MM.1S (cell line): ENCODE measurements at regions not wholly inside any gene's neighbourhood (a gene's known extent, or its start where the extent isn't known, plus 50 kb on each side); places are given as distances from the start of the nearest gene placed in this dataset.

Experiments
- DNase-seq: peaks from one replicate; pipeline ENCODE4 v3.0.0-alpha.2; 2015
- H2AFZ ChIP-seq: fragments of 300-600 bp; sonication (generic); 2 replicates; pipeline ENCODE4 v1.6.0; 2016; ENCODE audit warnings: antibody characterized with exemption, low read length
- H3F3A ChIP-seq: fragments of 300-600 bp; sonication (generic); 2 replicates; pipeline ENCODE4 v1.6.1; 2016; ENCODE audit warnings: mild to moderate bottlenecking, antibody characterized with exemption, low read length, moderate library complexity, mixed read lengths; ENCODE audit not compliant: insufficient read depth
- H3K27ac ChIP-seq: fragments of 300-600 bp; sonication (generic); 2 replicates; pipeline ENCODE4 v1.5.1; 2016; ENCODE audit warnings: mild to moderate bottlenecking, low read length
- H3K27me3 ChIP-seq: fragments of 300-600 bp; sonication (generic); replicated peaks from 2 replicates; pipeline ENCODE4 v1.6.0; 2016; ENCODE audit warnings: low read length; ENCODE audit not compliant: insufficient read depth
- H3K36me3 ChIP-seq: fragments of 300-600 bp; sonication (generic); replicated peaks from 2 replicates; pipeline ENCODE4 v1.6.1; 2016; ENCODE audit warnings: mild to moderate bottlenecking, low read length, mixed read lengths; ENCODE audit not compliant: insufficient read depth
- H3K4me1 ChIP-seq: fragments of 300-600 bp; sonication (generic); 2 replicates; pipeline ENCODE4 v1.6.1; 2016; ENCODE audit warnings: low read length, mixed read lengths
- H3K4me2 ChIP-seq: fragments of 300-600 bp; sonication (generic); 2 replicates; pipeline ENCODE4 v1.6.0; 2016; ENCODE audit warnings: low read depth, low read length
- H3K4me3 ChIP-seq: fragments of 300-600 bp; sonication (generic); 2 replicates; pipeline ENCODE4 v1.5.1; 2016; ENCODE audit warnings: low read length, mixed read lengths
- H3K79me2 ChIP-seq: fragments of 300-600 bp; sonication (generic); 2 replicates; pipeline ENCODE4 v1.6.1; 2016; ENCODE audit warnings: mixed run types, low read length, mixed read lengths
- H3K9ac ChIP-seq: fragments of 300-600 bp; sonication (generic); 2 replicates; pipeline ENCODE4 v1.6.1; 2016; ENCODE audit warnings: low read length, mixed read lengths
- H3K9me2 ChIP-seq: fragments of 300-600 bp; sonication (generic); replicated peaks from 2 replicates; pipeline ENCODE4 v1.6.1; 2016; ENCODE audit warnings: mild to moderate bottlenecking, low read length, mixed read lengths; ENCODE audit not compliant: insufficient read depth
- H3K9me3 ChIP-seq: fragments of 300-600 bp; sonication (generic); replicated peaks from 2 replicates; pipeline ENCODE4 v1.6.1; 2016; ENCODE audit warnings: mild to moderate bottlenecking, low read length, mixed read lengths; ENCODE audit not compliant: insufficient read depth
- H4K20me1 ChIP-seq: fragments of 300-600 bp; sonication (generic); 2 replicates; pipeline ENCODE4 v1.6.1; 2016; ENCODE audit warnings: mild to moderate bottlenecking, low read length, moderate library complexity, mixed read lengths; ENCODE audit not compliant: insufficient read depth
- CTCF ChIP-seq: fragments of 300-600 bp; sonication (generic); IDR thresholded peaks from 2 replicates; pipeline ENCODE4 v1.5.1; 2016; ENCODE audit warnings: antibody characterized with exemption, low read length, mixed read lengths
- EZH2 ChIP-seq: fragments of 300-600 bp; sonication (generic); optimal IDR thresholded peaks from 2 replicates; pipeline ENCODE3; 2017; ENCODE audit warnings: low read depth, mild to moderate bottlenecking, antibody characterized with exemption, low read length, mixed read lengths
- EZH2phosphoT487 ChIP-seq: fragments of 300-600 bp; sonication (generic); IDR thresholded peaks from 2 replicates; pipeline ENCODE4 v1.6.1; 2018; ENCODE audit warnings: antibody characterized with exemption, low read length

GRCh38 chr6:133756078-133756695 lies 132.7 kb upstream of the TCF21 start:
- no peaks in the 10 kb centered on the region for H3K27me3 ChIP-seq
- no peaks in the 10 kb centered on the region for H4K20me1 ChIP-seq
- no peaks in the 10 kb centered on the region for H3K9me3 ChIP-seq
- H3K79me2 ChIP-seq = no peaks in the 10 kb centered on the region
- no peak overlapping the region for H2AFZ ChIP-seq
- H3K4me1 ChIP-seq = no peaks in the 10 kb centered on the region
- H3F3A ChIP-seq = no peaks in the 10 kb centered on the region
- H3K27ac ChIP-seq = no peak overlapping the region
- no peak for DNase-seq
- no peak overlapping the region for H3K4me2 ChIP-seq
- H3K9ac ChIP-seq = no peak overlapping the region
- no peak for TF ChIP-seq CTCF
- no peak for TF ChIP-seq EZH2phosphoT487
- TF ChIP-seq EZH2 = no peak
- H3K9me2 ChIP-seq = no peaks in the 10 kb centered on the region
- no peaks in the 10 kb centered on the region for H3K36me3 ChIP-seq
- no peak overlapping the region for H3K4me3 ChIP-seq

GRCh38 chr6:133757335-133757734 lies 131.6 kb upstream of the TCF21 start:
- DNase-seq = no peak
- H3K9me2 ChIP-seq = no peaks in the 10 kb centered on the region
- H3K27ac ChIP-seq = no peak overlapping the region

DNA sequence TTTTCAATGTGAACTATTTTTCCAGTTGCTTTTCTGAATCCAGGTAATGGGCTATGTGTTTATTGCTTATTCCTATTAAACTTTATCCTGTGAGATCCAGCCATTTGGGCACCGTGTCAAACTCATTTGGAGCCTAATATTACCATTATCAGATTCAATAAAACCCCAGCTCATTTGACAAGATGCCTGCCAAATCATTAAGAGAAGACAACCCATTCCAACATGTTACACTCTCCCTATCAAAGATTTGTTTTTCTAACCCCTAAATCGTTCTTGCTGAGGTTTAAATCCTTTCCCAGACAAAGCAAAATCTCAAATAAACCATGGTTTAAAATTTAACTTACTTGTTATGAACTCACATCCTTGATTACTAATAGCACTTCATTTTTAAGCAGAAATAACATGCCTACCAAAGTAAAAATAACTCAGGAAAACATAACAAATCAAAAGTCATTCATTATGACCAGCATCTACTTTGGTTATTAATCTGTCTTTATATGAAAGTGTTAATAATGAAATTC lies 130.0 kb upstream of the TCF21 start:
- Histone ChIP-seq H3K4me2 (no peak overlapping the region), H3K36me3 (no peaks in the 10 kb centered on the region), H3K4me1 (no peaks in the 10 kb centered on the region), H3K27ac (no peak overlapping the region), H2AFZ (no peak overlapping the region), H3K79me2 (no peaks in the 10 kb centered on the region), H3K9me3 (no peaks in the 10 kb centered on the region), H3K4me3 (no peak overlapping the region), H3K9me2 (no peaks in the 10 kb centered on the region), H3K27me3 (no peaks in the 10 kb centered on the region), H3K9ac (no peak overlapping the region), H3F3A (no peaks in the 10 kb centered on the region), H4K20me1 (no peaks in the 10 kb centered on the region)
- no peak for TF ChIP-seq EZH2phosphoT487
- TF ChIP-seq EZH2 = no peak
- no peak for TF ChIP-seq CTCF
- no peak for DNase-seq

More at GRCh38 chr6:133757335-133757734, 131.6 kb upstream of the TCF21 start:
- Histone ChIP-seq H2AFZ (no peak overlapping the region), H3K4me3 (no peak overlapping the region), H3K9me3 (no peaks in the 10 kb centered on the region), H3K79me2 (no peaks in the 10 kb centered on the region), H4K20me1 (no peaks in the 10 kb centered on the region), H3K4me1 (no peaks in the 10 kb centered on the region), H3K36me3 (no peaks in the 10 kb centered on the region), H3K4me2 (no peak overlapping the region), H3F3A (no peaks in the 10 kb centered on the region), H3K9ac (no peak overlapping the region), H3K27me3 (no peaks in the 10 kb centered on the region)
- TF ChIP-seq EZH2phosphoT487 (no peak), EZH2 (no peak), CTCF (no peak)
